Smooth muscle cell (in vitro differentiated cells): ENCODE measurements at regions not wholly inside any gene's neighbourhood (a gene's known extent, or its start where the extent isn't known, plus 50 kb on each side); places are given as distances from the start of the nearest gene placed in this dataset.

Experiments used
- DNase-seq: peaks from one replicate; lab custom pipeline; 2025; ENCODE audit not compliant: unreplicated experiment; lab: John Stamatoyannopoulos, UW
- H2AFZ ChIP-seq: fragments of 200-600 bp; sonication (generic); 2 replicates; pipeline ENCODE4 v1.6.0; 2016; ENCODE audit warnings: antibody characterized with exemption, low read depth, mild to moderate bottlenecking
- H3F3A ChIP-seq: fragments of 200-600 bp; sonication (generic); 2 replicates; pipeline ENCODE4 v1.6.0; 2017; ENCODE audit warnings: antibody characterized with exemption, low read depth
- H3K27ac ChIP-seq: fragments of 200-600 bp; sonication (generic); 2 replicates; pipeline ENCODE4 v1.5.1; 2016; ENCODE audit warnings: low read depth, mild to moderate bottlenecking
- H3K27me3 ChIP-seq: fragments of 200-600 bp; sonication (generic); 2 replicates; pipeline ENCODE4 v1.6.1; 2016; ENCODE audit warnings: low read depth, mild to moderate bottlenecking
- H3K36me3 ChIP-seq: fragments of 200-600 bp; sonication (generic); 2 replicates; pipeline ENCODE4 v1.5.1; 2016; ENCODE audit warnings: low read depth
- H3K4me1 ChIP-seq: fragments of 200-600 bp; sonication (generic); 2 replicates; pipeline ENCODE4 v1.5.1; 2016; ENCODE audit warnings: low read depth
- H3K4me2 ChIP-seq: fragments of 200-600 bp; sonication (generic); 2 replicates; pipeline ENCODE4 v1.6.0; 2016; ENCODE audit warnings: mild to moderate bottlenecking
- H3K4me3 ChIP-seq: fragments of 200-600 bp; sonication (generic); 2 replicates; pipeline ENCODE4 v1.5.1; 2016; ENCODE audit warnings: mild to moderate bottlenecking
- H3K79me2 ChIP-seq: fragments of 200-600 bp; sonication (generic); 2 replicates; pipeline ENCODE4 v1.6.0; 2016; ENCODE audit warnings: low read depth, mild to moderate bottlenecking
- H3K9ac ChIP-seq: fragments of 200-600 bp; sonication (generic); 2 replicates; pipeline ENCODE4 v1.6.0; 2016; ENCODE audit warnings: low read depth
- H3K9me3 ChIP-seq: fragments of 200-600 bp; sonication (generic); replicated peaks from 2 replicates; pipeline ENCODE4 v1.5.1; 2016; ENCODE audit warnings: low read depth
- H4K20me1 ChIP-seq: fragments of 200-600 bp; sonication (generic); 2 replicates; pipeline ENCODE4 v1.6.0; 2016; ENCODE audit warnings: low read depth
- CTCF ChIP-seq: fragments of 200-600 bp; sonication (generic); IDR thresholded peaks from 2 replicates; pipeline ENCODE4 v1.5.1; 2017; ENCODE audit warnings: borderline replicate concordance, mild to moderate bottlenecking, antibody characterized with exemption; ENCODE audit not compliant: insufficient read depth, poor library complexity, severe bottlenecking
- WGBS: methylation state at CpG from one replicate; pipeline ENCODE4 v1.1.7; 2016; ENCODE audit warnings: low lambda C conversion rate; 5-methylcytosine and 5-hydroxymethylcytosine counted together

- Histone ChIP-seq H3K4me1 (no peaks in the 10 kb centered on the region), H3K36me3 (no peaks in the 10 kb centered on the region), H3K4me3 (no peak overlapping the region), H3K4me2 (no peak overlapping the region), H3K27me3 (no peaks in the 10 kb centered on the region), H3K79me2 (no peaks in the 10 kb centered on the region), H2AFZ (no peak overlapping the region), H4K20me1 (no peaks in the 10 kb centered on the region), H3F3A (no peaks in the 10 kb centered on the region), H3K9me3 (no peaks in the 10 kb centered on the region), H3K27ac (no peak overlapping the region), H3K9ac (no peak overlapping the region)
- 91% methylated on average over 17 of the region's 17 CpGs for WGBS
- DNase-seq: no peak
- no peak for TF ChIP-seq CTCF
Measured at GRCh38 chr16:6447021-6447790, 885.4 kb upstream of the RBFOX1 start.

- WGBS: 84% methylated on average over 1 of the region's 1 CpG
- DNase-seq: no peak
- Histone ChIP-seq H3F3A (no peaks in the 10 kb centered on the region), H3K4me3 (no peak overlapping the region), H3K9ac (no peak overlapping the region), H3K9me3 (no peaks in the 10 kb centered on the region), H3K36me3 (no peaks in the 10 kb centered on the region), H2AFZ (no peak overlapping the region), H3K27me3 (no peaks in the 10 kb centered on the region), H4K20me1 (no peaks in the 10 kb centered on the region), H3K79me2 (no peaks in the 10 kb centered on the region), H3K27ac (no peak overlapping the region), H3K4me2 (no peak overlapping the region), H3K4me1 (no peaks in the 10 kb centered on the region)
- TF ChIP-seq CTCF: no peak
Measured at GRCh38 chr16:6446370-6446769, 886.3 kb upstream of the RBFOX1 start.

- Histone ChIP-seq H3K36me3 (no peaks in the 10 kb centered on the region), H4K20me1 (no peaks in the 10 kb centered on the region), H3K9ac (no peak overlapping the region), H3K9me3 (no peaks in the 10 kb centered on the region), H3K4me1 (no peaks in the 10 kb centered on the region), H3K4me2 (no peak overlapping the region), H3K27me3 (no peaks in the 10 kb centered on the region), H3K79me2 (no peaks in the 10 kb centered on the region), H3K4me3 (no peak overlapping the region), H3F3A (no peaks in the 10 kb centered on the region), H3K27ac (no peak overlapping the region), H2AFZ (no peak overlapping the region)
- WGBS: 76% methylated on average over 6 of the region's 6 CpGs
- no peak for DNase-seq
- TF ChIP-seq CTCF: no peak
Measured at GRCh38 chr16:6439129-6439528, 893.5 kb upstream of the RBFOX1 start.

GRCh38 chr16:6428861-6429260, 903.8 kb upstream of the RBFOX1 start:
- Histone ChIP-seq H3K4me2 (no peak overlapping the region), H2AFZ (no peak overlapping the region), H3F3A (no peaks in the 10 kb centered on the region), H3K79me2 (no peaks in the 10 kb centered on the region), H3K4me3 (no peak overlapping the region), H3K4me1 (no peaks in the 10 kb centered on the region), H3K9me3 (no peaks in the 10 kb centered on the region), H3K36me3 (no peaks in the 10 kb centered on the region), H3K27ac (no peak overlapping the region), H3K9ac (no peak overlapping the region), H3K27me3 (no peaks in the 10 kb centered on the region), H4K20me1 (no peaks in the 10 kb centered on the region)
- no peak for DNase-seq
- no peak for TF ChIP-seq CTCF
- 87% methylated on average over 8 of the region's 8 CpGs for WGBS
